ENCODE measurements at regions not wholly inside any gene's neighbourhood (a gene's known extent, or its start where the extent isn't known, plus 50 kb on each side); places are given as distances from the start of the nearest gene placed in this dataset.

GRCh38 chrX:42399632-42400024, 378.3 kb downstream of the PPP1R2C start:
- no peaks in the 10 kb centered on the region for H3K36me3 ChIP-seq (ENCODE audit: control insufficient read depth, insufficient read depth, low read length)
- H3K4me3 ChIP-seq (ENCODE audit: low read depth, low read length), result peak overlapping the region; percentile 69
- no peaks in the 10 kb centered on the region for H3K9me3 ChIP-seq (ENCODE audit: control insufficient read depth in 2 of 2, low read length in 2 of 2)
- Mint-ChIP-seq H3K27me3 (no peaks in the 10 kb centered on the region), H3K36me3 (no peaks in the 10 kb centered on the region), H3K4me1 (peaks cover 11 to 18% (median 15%) of the 10 kb centered on the region in 4 donors), H3K9me3 (peaks cover 0 to 2% (median 0%) of the 10 kb centered on the region in 7 donors), H3K27ac (peak overlapping the region; percentile 30 to 84 (median 77)), H3K4me3 (peak overlapping the region; percentile 43 to 77 (median 62))
- DNase-seq (peak in 1 of 3 donors; percentile 40), ATAC-seq (ENCODE audit: low read depth in 2 of 2) (no peak)
- peaks cover 15% of the 10 kb centered on the region for H3K4me1 ChIP-seq (ENCODE audit: control insufficient read depth, insufficient read depth, low read length, poor library complexity, severe bottlenecking)
- H3K27ac ChIP-seq (ENCODE audit: insufficient read depth, low read length, poor library complexity, severe bottlenecking), result no peak overlapping the region
- H3K27me3 ChIP-seq (ENCODE audit: control insufficient read depth, insufficient read depth, low read length), result no peaks in the 10 kb centered on the region

- no peaks in the 10 kb centered on the region for H3K36me3 ChIP-seq (ENCODE audit: control insufficient read depth, insufficient read depth, low read length)
- peak overlapping the region; percentile 38 for H3K27ac ChIP-seq (ENCODE audit: insufficient read depth, low read length, poor library complexity, severe bottlenecking)
- Mint-ChIP-seq H3K27me3 (no peaks in the 10 kb centered on the region), H3K4me3 (peak overlapping the region; percentile 43 to 78 (median 62)), H3K36me3 (no peaks in the 10 kb centered on the region), H3K27ac (peak overlapping the region; percentile 30 to 81 (median 79)), H3K4me1 (peaks cover 11 to 18% (median 15%) of the 10 kb centered on the region in 4 donors), H3K9me3 (peaks cover 0 to 2% (median 0%) of the 10 kb centered on the region in 7 donors)
- no peaks in the 10 kb centered on the region for H3K27me3 ChIP-seq (ENCODE audit: control insufficient read depth, insufficient read depth, low read length)
- no peaks in the 10 kb centered on the region for H3K9me3 ChIP-seq (ENCODE audit: control insufficient read depth in 2 of 2, low read length in 2 of 2)
- peak; percentile 71 to 80 for ATAC-seq (ENCODE audit: low read depth in 2 of 2)
- H3K4me3 ChIP-seq (ENCODE audit: low read depth, low read length), result peak overlapping the region; percentile 69
- H3K4me1 ChIP-seq (ENCODE audit: control insufficient read depth, insufficient read depth, low read length, poor library complexity, severe bottlenecking), result peaks cover 15% of the 10 kb centered on the region
- DNase-seq, result peak in 2 of 3 donors; percentile 16 to 76
Measured at GRCh38 chrX:42398967-42399631, 378.9 kb downstream of the PPP1R2C start.

- Mint-ChIP-seq H3K27ac (no peak overlapping the region), H3K36me3 (no peaks in the 10 kb centered on the region), H3K27me3 (no peaks in the 10 kb centered on the region), H3K4me3 (no peak overlapping the region), H3K4me1 (peaks cover 11 to 18% (median 15%) of the 10 kb centered on the region in 4 donors), H3K9me3 (peaks cover 0 to 2% (median 0%) of the 10 kb centered on the region in 7 donors)
- Histone ChIP-seq H3K27me3 (ENCODE audit: control insufficient read depth, insufficient read depth, low read length) (no peaks in the 10 kb centered on the region), H3K4me1 (ENCODE audit: control insufficient read depth, insufficient read depth, low read length, poor library complexity, severe bottlenecking) (peaks cover 15% of the 10 kb centered on the region), H3K27ac (ENCODE audit: insufficient read depth, low read length, poor library complexity, severe bottlenecking) (no peak overlapping the region), H3K36me3 (ENCODE audit: control insufficient read depth, insufficient read depth, low read length) (no peaks in the 10 kb centered on the region), H3K4me3 (ENCODE audit: low read depth, low read length) (no peak overlapping the region), H3K9me3 (ENCODE audit: control insufficient read depth in 2 of 2, low read length in 2 of 2) (no peaks in the 10 kb centered on the region)
- no peak for ATAC-seq (ENCODE audit: low read depth in 2 of 2)
- DNase-seq, result no peak
Measured at GRCh38 chrX:42396136-42396535, 381.8 kb downstream of the PPP1R2C start.

- no peak for DNase-seq
- Histone ChIP-seq H3K27me3 (ENCODE audit: control insufficient read depth, insufficient read depth, low read length) (no peaks in the 10 kb centered on the region), H3K4me1 (ENCODE audit: control insufficient read depth, insufficient read depth, low read length, poor library complexity, severe bottlenecking) (no peaks in the 10 kb centered on the region), H3K27ac (ENCODE audit: insufficient read depth, low read length, poor library complexity, severe bottlenecking) (no peak overlapping the region), H3K36me3 (ENCODE audit: control insufficient read depth, insufficient read depth, low read length) (no peaks in the 10 kb centered on the region), H3K4me3 (ENCODE audit: low read depth, low read length) (no peak overlapping the region), H3K9me3 (ENCODE audit: control insufficient read depth in 2 of 2, low read length in 2 of 2) (no peaks in the 10 kb centered on the region)
- Mint-ChIP-seq H3K4me3 (no peak overlapping the region), H3K4me1 (no peaks in the 10 kb centered on the region), H3K36me3 (no peaks in the 10 kb centered on the region), H3K27me3 (no peaks in the 10 kb centered on the region), H3K9me3 (peaks cover 0 to 2% (median 0%) of the 10 kb centered on the region in 7 donors), H3K27ac (no peak overlapping the region)
- no peak for ATAC-seq (ENCODE audit: low read depth in 2 of 2)
Measured at GRCh38 chrX:42392846-42393245, 385.1 kb downstream of the PPP1R2C start.

GRCh38 chrX:42386681-42387080, 391.3 kb downstream of the PPP1R2C start:
- Histone ChIP-seq H3K27me3 (ENCODE audit: control insufficient read depth, insufficient read depth, low read length) (no peaks in the 10 kb centered on the region), H3K4me1 (ENCODE audit: control insufficient read depth, insufficient read depth, low read length, poor library complexity, severe bottlenecking) (no peaks in the 10 kb centered on the region), H3K27ac (ENCODE audit: insufficient read depth, low read length, poor library complexity, severe bottlenecking) (no peak overlapping the region), H3K36me3 (ENCODE audit: control insufficient read depth, insufficient read depth, low read length) (no peaks in the 10 kb centered on the region), H3K9me3 (ENCODE audit: control insufficient read depth in 2 of 2, low read length in 2 of 2) (no peaks in the 10 kb centered on the region), H3K4me3 (ENCODE audit: low read depth, low read length) (no peak overlapping the region)
- Mint-ChIP-seq H3K36me3 (no peaks in the 10 kb centered on the region), H3K4me1 (peaks cover 0 to 5% (median 0%) of the 10 kb centered on the region in 4 donors), H3K4me3 (no peak overlapping the region), H3K27me3 (no peaks in the 10 kb centered on the region), H3K27ac (no peak overlapping the region), H3K9me3 (peaks cover 0 to 1% (median 0%) of the 10 kb centered on the region in 7 donors)
- no peak for DNase-seq
- no peak for ATAC-seq (ENCODE audit: low read depth in 2 of 2)

GRCh38 chrX:42385730-42386129, 392.2 kb downstream of the PPP1R2C start:
- no peak for DNase-seq
- no peak overlapping the region for H3K4me3 Mint-ChIP-seq
- Histone ChIP-seq H3K36me3 (ENCODE audit: control insufficient read depth, insufficient read depth, low read length) (no peaks in the 10 kb centered on the region), H3K4me3 (ENCODE audit: low read depth, low read length) (no peak overlapping the region), H3K27ac (ENCODE audit: insufficient read depth, low read length, poor library complexity, severe bottlenecking) (no peak overlapping the region), H3K4me1 (ENCODE audit: control insufficient read depth, insufficient read depth, low read length, poor library complexity, severe bottlenecking) (no peaks in the 10 kb centered on the region), H3K9me3 (ENCODE audit: control insufficient read depth in 2 of 2, low read length in 2 of 2) (no peaks in the 10 kb centered on the region), H3K27me3 (ENCODE audit: control insufficient read depth, insufficient read depth, low read length) (no peaks in the 10 kb centered on the region)
- no peak for ATAC-seq (ENCODE audit: low read depth in 2 of 2)
- no peaks in the 10 kb centered on the region for H3K36me3 Mint-ChIP-seq
- no peaks in the 10 kb centered on the region for H3K27me3 Mint-ChIP-seq
- no peak overlapping the region for H3K27ac Mint-ChIP-seq
- H3K4me1 Mint-ChIP-seq, result peaks cover 0 to 5% (median 0%) of the 10 kb centered on the region in 4 donors
- H3K9me3 Mint-ChIP-seq, result peaks cover 0 to 2% (median 0%) of the 10 kb centered on the region in 7 donors

GRCh38 chrX:42384956-42385355, 393.0 kb downstream of the PPP1R2C start:
- Mint-ChIP-seq H3K4me3 (no peak overlapping the region), H3K4me1 (peaks cover 0 to 5% (median 0%) of the 10 kb centered on the region in 4 donors)

GRCh38 chrX:42378857-42379256, 399.1 kb downstream of the PPP1R2C start:
- no peaks in the 10 kb centered on the region for H3K4me1 ChIP-seq (ENCODE audit: control insufficient read depth, insufficient read depth, low read length, poor library complexity, severe bottlenecking)
- ATAC-seq (ENCODE audit: low read depth in 2 of 2), result no peak
- peaks cover 0 to 5% (median 0%) of the 10 kb centered on the region in 7 donors for H3K9me3 Mint-ChIP-seq
- no peaks in the 10 kb centered on the region for H3K4me1 Mint-ChIP-seq
- no peaks in the 10 kb centered on the region for H3K36me3 Mint-ChIP-seq
- H3K27me3 ChIP-seq (ENCODE audit: control insufficient read depth, insufficient read depth, low read length), result no peaks in the 10 kb centered on the region
- no peak for DNase-seq
- no peak overlapping the region for H3K27ac Mint-ChIP-seq
- no peaks in the 10 kb centered on the region for H3K27me3 Mint-ChIP-seq
- no peaks in the 10 kb centered on the region for H3K36me3 ChIP-seq (ENCODE audit: control insufficient read depth, insufficient read depth, low read length)
- no peak overlapping the region for H3K4me3 Mint-ChIP-seq
- no peak overlapping the region for H3K27ac ChIP-seq (ENCODE audit: insufficient read depth, low read length, poor library complexity, severe bottlenecking)
- H3K4me3 ChIP-seq (ENCODE audit: low read depth, low read length), result no peak overlapping the region
- no peaks in the 10 kb centered on the region for H3K9me3 ChIP-seq (ENCODE audit: control insufficient read depth in 2 of 2, low read length in 2 of 2)

More at GRCh38 chrX:42384956-42385355, 393.0 kb downstream of the PPP1R2C start:
- no peaks in the 10 kb centered on the region for H3K4me1 ChIP-seq (ENCODE audit: control insufficient read depth, insufficient read depth, low read length, poor library complexity, severe bottlenecking)
- H3K9me3 ChIP-seq (ENCODE audit: control insufficient read depth in 2 of 2, low read length in 2 of 2), result no peaks in the 10 kb centered on the region
- Mint-ChIP-seq H3K27ac (no peak overlapping the region), H3K36me3 (no peaks in the 10 kb centered on the region), H3K27me3 (no peaks in the 10 kb centered on the region), H3K9me3 (peaks cover 0 to 2% (median 0%) of the 10 kb centered on the region in 7 donors)
- H3K27me3 ChIP-seq (ENCODE audit: control insufficient read depth, insufficient read depth, low read length), result no peaks in the 10 kb centered on the region
- H3K36me3 ChIP-seq (ENCODE audit: control insufficient read depth, insufficient read depth, low read length), result no peaks in the 10 kb centered on the region
- ATAC-seq (ENCODE audit: low read depth in 2 of 2) (no peak), DNase-seq (no peak)
- no peak overlapping the region for H3K4me3 ChIP-seq (ENCODE audit: low read depth, low read length)
- no peak overlapping the region for H3K27ac ChIP-seq (ENCODE audit: insufficient read depth, low read length, poor library complexity, severe bottlenecking)

Measured in CD4-positive, CD25-positive, alpha-beta regulatory T cell (primary cell).